ENCODE measurements at regions not wholly inside any gene's neighbourhood (a gene's known extent, or its start where the extent isn't known, plus 50 kb on each side); places are given as distances from the start of the nearest gene placed in this dataset.

GRCh38 chr5:164431634-164432304 lies 926.4 kb downstream of the MAT2B start:
- DNase-seq, result no peak

DNA sequence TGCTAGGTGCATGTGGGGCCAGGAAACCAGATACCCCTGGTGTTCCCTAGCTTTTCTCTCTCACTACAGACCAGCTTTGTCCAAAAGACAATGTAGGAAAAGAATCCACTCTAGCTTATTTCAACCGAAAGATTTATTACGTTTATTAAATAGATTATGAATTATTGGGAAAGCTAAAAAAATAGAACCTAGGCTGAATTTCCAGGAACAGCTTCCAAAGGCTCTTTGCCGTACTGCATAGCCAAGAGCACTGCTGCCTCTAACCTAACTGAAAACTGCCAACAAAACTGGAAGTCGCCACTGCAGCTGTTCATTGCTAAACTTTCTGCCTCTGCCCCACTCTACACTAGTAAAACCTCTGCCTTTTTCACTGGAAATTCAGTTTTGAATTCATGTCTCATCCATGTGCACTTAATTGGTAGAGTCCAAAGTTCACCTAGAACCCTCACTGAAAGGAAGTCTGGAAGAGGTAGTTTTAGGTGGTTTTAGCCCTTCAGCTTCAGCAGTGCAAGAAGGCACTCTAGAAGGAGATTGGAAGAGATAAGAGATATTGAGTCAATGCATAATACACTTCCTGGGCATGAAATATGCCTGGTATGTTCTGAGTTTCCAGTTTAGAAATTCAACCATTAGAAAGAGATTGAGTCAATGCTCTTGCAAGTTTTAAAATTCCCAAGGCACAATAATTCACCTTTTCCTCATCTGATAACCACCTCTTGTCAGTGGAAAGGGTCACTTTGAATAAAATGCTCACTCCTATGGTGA lies 927.9 kb downstream of the MAT2B start:
- no peak for DNase-seq

DNA sequence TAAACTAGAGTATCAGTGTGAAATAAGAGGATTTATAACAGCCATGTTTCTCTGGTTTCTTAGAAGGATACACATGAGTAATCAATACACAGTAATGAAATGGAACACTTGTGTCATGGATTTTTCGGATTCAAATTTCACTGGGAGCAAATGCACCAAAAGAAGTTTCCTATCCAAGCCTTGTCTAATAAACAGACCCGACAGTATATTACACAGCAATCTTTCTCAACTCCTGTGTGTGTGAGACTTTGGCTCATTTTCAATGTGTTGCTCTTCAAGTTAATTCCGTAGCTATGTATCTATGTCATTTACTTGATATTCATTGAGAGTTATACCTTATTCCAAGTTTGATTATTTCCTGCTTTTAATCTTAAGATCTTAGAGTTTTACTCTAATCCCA lies 930.2 kb downstream of the MAT2B start:
- no peak for DNase-seq

DNA sequence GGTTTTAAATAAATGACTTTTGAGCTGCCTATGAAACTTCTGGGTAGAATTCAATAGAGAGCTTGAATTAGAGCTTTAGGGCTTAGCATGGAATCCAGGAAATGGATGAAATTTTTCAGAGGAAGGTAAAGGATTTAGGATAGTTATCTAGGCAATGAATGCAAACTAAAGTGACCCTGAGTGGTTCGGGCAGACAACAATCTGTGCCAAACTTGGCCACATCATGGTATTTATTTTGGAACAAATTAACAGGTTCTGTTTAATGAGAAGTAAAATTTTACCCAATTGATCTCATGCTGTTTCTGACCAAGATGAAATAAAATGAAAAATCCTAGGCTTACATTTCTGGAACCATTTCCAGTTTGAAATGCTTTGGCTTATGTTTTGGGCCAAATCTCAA lies 934.4 kb downstream of the MAT2B start:
- no peak for DNase-seq

GRCh38 chr5:164449460-164449859 lies 944.0 kb downstream of the MAT2B start:
- DNase-seq, result no peak

DNA sequence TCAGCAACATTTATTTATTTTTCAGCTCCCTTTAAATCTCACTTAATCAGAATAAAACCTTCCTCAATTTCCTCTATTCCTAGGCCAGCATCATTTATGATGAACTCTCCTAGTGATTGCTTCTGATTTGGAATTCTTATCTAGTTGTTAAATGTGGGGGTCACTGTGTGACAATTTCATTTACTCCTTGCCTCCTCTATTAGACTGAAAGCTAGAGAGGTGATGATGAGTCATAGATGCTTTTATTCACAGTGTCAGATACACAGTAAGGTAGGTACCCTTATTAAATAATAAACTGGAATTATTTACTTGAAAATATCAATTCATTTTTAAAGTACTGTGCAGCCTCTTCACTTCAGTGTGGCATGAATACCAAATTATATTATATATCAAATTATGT lies 960.6 kb downstream of the MAT2B start:
- DNase-seq, result no peak

DNA sequence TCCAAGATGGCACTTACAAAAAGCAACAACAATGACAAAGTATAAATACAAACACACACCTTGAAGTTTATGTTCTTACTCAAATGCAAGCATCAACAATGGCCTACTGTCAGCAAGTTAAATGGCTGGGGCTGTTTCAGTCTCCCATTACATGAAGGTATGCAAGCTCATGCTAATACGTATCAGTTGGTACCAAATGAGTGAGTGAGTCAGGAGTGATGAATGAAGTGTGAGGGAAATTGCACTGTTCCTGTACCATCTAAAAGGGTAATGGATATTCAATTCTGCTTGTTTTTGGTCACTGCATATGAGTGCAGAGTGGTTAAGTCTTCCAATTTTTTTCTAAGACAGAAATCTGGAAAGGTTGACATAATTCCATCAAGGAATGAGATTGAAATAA lies 964.9 kb downstream of the MAT2B start:
- no peak for DNase-seq

DNA sequence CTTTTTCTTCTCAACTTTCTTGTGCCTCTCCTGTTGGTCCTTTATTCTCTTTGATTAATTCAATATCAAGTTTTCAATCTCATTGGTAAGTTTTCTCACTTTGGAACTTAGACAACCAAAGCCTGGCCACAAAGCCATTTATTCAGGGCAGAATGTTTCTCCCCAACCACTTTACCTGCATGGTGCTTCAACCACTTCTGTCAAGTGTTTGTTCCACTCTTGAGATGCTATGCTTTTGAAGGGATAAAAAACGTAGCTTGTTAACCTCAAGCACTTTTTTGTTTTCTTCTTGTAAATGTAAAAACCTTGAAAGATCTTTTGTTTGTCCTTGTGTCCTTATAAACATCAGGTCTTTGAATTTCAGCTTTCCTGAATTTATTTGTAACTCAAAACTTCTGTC lies 966.7 kb downstream of the MAT2B start:
- no peak for DNase-seq

DNA sequence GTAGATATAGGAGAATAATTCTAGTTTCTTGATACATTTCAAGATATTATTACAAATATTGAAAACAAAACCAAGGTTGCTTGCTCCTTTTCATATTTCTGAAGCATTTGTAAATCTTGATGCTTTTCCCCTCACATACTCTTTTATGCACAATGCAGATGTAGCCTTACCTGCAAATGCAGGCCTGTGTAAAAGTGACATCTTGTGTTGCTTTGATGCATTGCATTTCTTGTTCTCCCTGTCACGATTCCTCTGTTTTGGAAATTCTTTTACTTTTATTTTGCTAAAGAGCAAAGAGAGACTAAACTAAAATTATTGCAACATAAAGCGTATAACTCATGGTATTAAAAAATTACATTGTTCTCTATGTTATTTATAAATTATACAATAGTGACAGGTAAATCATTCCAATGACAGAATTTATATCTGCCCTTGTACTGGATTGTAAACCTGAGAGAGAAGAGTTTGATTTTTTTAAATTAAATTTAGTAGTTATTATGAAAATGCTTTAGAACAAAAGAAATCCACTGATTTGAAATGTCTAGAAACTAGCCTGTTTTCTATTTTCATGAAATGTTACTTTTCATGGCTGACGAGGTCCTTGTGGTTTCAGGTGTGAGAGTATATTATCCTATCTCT lies 970.0 kb downstream of the MAT2B start:
- peak; percentile 6 to 10 for DNase-seq

DNA sequence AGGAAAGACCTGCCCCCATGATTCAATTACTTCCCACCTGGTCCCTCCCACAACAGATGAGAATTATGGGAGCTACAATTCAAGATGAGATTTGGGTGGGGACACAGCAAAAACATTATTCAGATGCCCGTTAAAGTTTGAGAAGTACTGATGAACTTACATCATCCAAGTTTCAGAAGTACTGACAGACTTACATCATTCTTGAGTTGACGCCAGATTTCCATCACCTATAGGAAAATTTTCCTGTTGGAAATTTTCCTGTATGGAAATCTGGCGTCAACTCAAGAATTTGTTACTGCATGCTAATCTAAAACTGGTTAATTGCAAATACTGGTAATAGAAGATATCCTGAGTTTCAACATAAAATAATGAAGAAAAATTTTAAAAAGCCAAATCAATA lies 975.9 kb downstream of the MAT2B start:
- DNase-seq, result no peak

- DNase-seq, result no peak
Observed at GRCh38 chr5:164482351-164482750, 976.9 kb downstream of the MAT2B start.

- DNase-seq, result no peak
Observed at GRCh38 chr5:164484948-164485347, 979.5 kb downstream of the MAT2B start.

- no peak for DNase-seq
Observed at GRCh38 chr5:164487939-164488338, 982.5 kb downstream of the MAT2B start.

DNA sequence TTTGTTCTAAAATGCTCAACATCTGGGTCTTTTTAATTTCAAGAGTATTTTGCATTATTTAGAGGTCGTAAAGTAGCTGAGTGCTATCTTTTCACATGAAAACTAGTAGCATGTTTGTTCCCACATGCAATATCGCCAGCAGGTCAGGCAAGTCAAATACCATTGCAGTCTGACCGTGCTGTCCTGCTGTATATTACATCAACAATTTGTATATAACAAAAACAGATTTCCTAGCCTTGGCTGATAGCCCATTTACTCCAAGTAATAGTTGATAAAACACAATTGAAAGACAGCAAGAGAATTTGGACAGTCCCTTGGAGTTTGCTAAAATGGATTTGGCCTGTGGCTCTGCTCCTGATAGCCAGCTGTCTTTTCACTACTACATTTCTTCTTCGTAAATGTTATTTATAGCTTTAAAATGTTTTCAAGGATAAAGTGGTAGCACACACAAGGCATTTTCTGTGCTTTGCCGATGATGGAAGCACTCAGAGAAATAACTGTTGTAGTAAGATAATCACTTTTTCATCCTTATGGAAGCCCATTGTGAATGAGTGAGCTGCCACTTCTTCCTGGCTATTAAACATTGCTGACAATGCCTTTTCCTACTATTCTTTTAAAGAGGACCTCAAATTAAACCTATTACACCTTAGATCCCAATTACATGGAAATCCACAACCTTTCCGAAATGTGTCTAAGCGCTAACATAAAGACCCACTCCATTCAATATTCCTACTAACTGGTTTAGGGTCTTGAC lies 992.1 kb downstream of the MAT2B start:
- no peak for DNase-seq

GRCh38 chr5:164498438-164498837 lies 993.0 kb downstream of the MAT2B start:
- no peak for DNase-seq

GRCh38 chr5:164500856-164501255 lies 995.4 kb downstream of the MAT2B start:
- no peak for DNase-seq

GRCh38 chr5:164501344-164501743 lies 995.9 kb downstream of the MAT2B start:
- no peak for DNase-seq

DNA sequence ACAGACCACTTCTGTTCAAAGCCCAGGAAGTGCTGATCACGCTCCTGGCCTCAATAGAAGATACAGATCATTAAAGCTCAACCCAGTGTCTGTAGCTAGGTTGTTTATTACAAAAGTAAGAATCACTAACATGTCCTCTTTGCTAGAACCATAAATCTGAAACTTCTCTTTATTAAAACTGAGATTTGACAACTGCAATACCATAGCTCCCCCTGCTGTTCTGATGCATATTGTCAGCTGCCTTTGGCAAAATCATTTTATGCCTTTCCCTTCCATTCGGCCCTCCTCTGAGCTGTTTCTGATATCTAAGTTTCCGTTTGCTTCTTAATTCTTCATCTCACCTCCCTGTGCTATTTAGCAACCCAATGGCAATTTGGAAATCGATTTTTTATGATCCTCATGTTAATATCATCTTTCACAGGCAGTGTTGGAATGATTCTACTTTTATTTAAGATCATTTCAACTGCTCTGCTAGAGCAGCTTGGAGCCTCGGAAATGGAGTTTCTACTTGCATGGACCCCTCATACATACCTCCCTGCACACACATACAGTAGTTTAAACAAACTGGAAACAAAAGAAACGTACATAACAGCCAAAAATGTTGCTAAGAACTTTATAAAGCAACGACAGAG lies 998.8 kb downstream of the MAT2B start:
- peak; percentile 58 to 72 for DNase-seq

GRCh38 chr5:164505791-164506190 lies 1000.4 kb downstream of the MAT2B start:
- no peak for DNase-seq

GRCh38 chr5:164518067-164518740 lies 1012.8 kb downstream of the MAT2B start:
- DNase-seq, result no peak

GRCh38 chr5:164518741-164519080 lies 1013.3 kb downstream of the MAT2B start:
- DNase-seq, result no peak

GRCh38 chr5:164532235-164532900 lies 1026.9 kb downstream of the MAT2B start:
- DNase-seq, result no peak
